ENCODE measurements at regions not wholly inside any gene's neighbourhood (a gene's known extent, or its start where the extent isn't known, plus 50 kb on each side); places are given as distances from the start of the nearest gene placed in this dataset.
"Not testable (repeated sequence)": the region's sequence is repeated elsewhere in the genome, so short reads cannot be mapped to it uniquely, and the experiment has no call there.

DNA sequence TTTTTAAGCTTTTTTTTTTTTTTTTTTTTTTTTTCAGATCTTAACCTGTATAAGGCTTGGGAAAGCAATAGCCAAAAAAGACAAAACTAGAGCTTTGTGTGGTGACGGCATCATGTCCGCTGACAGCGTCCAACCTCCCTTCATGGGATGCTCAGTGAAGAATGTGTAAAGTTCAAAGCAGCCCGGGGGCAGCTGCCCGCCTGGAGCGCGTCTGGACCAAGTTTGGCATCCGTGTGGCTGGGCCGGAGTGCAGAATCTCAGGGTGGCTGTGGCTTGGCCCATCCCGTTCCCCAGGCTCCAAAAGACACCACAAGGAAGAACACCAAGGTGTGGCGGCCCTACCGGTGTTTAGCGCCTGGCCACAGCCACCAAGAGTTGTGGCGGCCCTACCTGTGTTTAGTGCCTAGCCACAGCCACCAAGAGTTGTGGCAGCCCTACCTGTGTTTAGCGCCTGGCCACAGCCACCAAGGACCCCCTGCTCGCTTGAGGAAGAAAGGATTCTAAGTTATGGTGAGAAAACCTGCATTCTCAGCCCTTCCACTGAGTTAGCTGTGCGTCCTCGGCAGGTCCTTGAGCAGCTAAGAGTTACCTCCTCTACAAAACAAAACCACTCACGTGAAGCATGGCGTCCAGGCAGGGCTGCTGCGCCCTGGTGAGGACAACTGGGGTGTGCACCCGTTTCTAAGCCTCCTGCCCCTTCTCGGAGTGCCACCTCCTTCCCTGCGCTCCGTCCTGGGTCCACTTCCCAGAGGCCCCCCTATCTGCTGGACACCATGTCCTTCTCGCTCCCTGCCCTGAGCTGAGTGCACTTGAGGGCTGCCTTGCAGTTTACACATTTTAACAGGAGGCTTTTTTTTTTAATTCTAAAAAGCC, 103.6 kb upstream of the SALL3 start:
- intact Hi-C loops (cut with micrococcal nuclease), result loop anchor here in 1 of 2 donors (5.0 kb wide), 1 partner anchor 766 kb away; no protein-coding TSS in a partner anchor
- ATAC-seq, result no peak
- CTCF ChIA-PET, result no interaction called here

DNA sequence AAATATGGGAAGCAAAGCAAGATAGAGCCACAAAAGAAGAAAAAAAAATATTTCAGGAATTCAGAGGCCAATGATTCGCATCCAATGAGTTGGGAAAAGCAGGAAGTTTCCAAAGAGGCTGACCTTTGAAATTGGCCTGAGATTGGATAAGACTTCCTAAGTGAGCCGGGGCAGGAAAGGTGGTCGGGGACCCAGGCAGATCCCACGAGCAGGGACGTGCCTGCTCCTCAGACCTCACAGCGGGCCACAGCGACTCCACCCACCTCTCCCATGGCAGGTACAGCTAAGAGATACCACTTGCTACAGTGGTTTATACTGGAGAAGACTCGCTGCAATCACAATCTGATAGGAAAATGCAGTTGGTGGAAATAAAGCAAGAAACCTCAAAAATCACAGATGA, 102.8 kb upstream of the SALL3 start:
- Histone ChIP-seq H3K4me3 (ENCODE audit: low read length) (no peak overlapping the region), H3K4me1 (ENCODE audit: control insufficient read depth in 2 of 2, insufficient read depth in 2 of 2, low read length in 2 of 2) (no peaks in the 10 kb centered on the region), H3K9me3 (ENCODE audit: control insufficient read depth in 2 of 3, low read length in 3 of 3) (no peaks in the 10 kb centered on the region), H3K27ac (ENCODE audit: low read depth, low read length) (no peak overlapping the region), H3K36me3 (ENCODE audit: control insufficient read depth in 2 of 3, insufficient read depth in 3 of 3, low read length in 3 of 3) (no peaks in the 10 kb centered on the region), H3K27me3 (ENCODE audit: control insufficient read depth in 2 of 2, insufficient read depth in 2 of 2, low read length in 2 of 2) (no peaks in the 10 kb centered on the region)
- H3K27ac Mint-ChIP-seq, result no peak overlapping the region
- H3K9me3 Mint-ChIP-seq, result peaks cover 0 to 4% (median 0%) of the 10 kb centered on the region in 11 donors
- no peaks in the 10 kb centered on the region for H3K36me3 Mint-ChIP-seq
- intact Hi-C loops (cut with micrococcal nuclease), result loop anchor here in 1 of 2 donors (5.0 kb wide), 1 partner anchor 765 kb away; no protein-coding TSS in a partner anchor
- H3K4me1 Mint-ChIP-seq, result peaks cover 0 to 1% (median 0%) of the 10 kb centered on the region in 7 donors
- no peak for DNase-seq
- no peak for ATAC-seq
- H3K4me3 Mint-ChIP-seq, result no peak overlapping the region
- ChIA-PET CTCF (no interaction called here), POLR2A (no interaction called here)
- peaks cover 4 to 31% (median 19%) of the 10 kb centered on the region in 5 donors for H3K27me3 Mint-ChIP-seq

More for the DNA sequence above, 103.6 kb upstream of the SALL3 start:
- no peak for DNase-seq
- peaks cover 4 to 25% (median 15%) of the 10 kb centered on the region in 5 donors for H3K27me3 Mint-ChIP-seq
- peak overlapping the region in 1 of 9 donors; percentile 65 for H3K27ac Mint-ChIP-seq
- Histone ChIP-seq H3K27ac (ENCODE audit: low read depth, low read length) (no peak overlapping the region), H3K27me3 (ENCODE audit: control insufficient read depth in 2 of 2, insufficient read depth in 2 of 2, low read length in 2 of 2) (no peaks in the 10 kb centered on the region), H3K4me1 (ENCODE audit: control insufficient read depth in 2 of 2, insufficient read depth in 2 of 2, low read length in 2 of 2) (no peaks in the 10 kb centered on the region), H3K4me3 (ENCODE audit: low read length) (no peak overlapping the region), H3K36me3 (ENCODE audit: control insufficient read depth in 2 of 3, insufficient read depth in 3 of 3, low read length in 3 of 3) (no peaks in the 10 kb centered on the region), H3K9me3 (ENCODE audit: control insufficient read depth in 2 of 3, low read length in 3 of 3) (no peaks in the 10 kb centered on the region)
- no peak overlapping the region for H3K4me3 Mint-ChIP-seq
- H3K36me3 Mint-ChIP-seq, result no peaks in the 10 kb centered on the region
- POLR2A ChIA-PET, result no interaction called here
- peaks cover 0 to 1% (median 0%) of the 10 kb centered on the region in 7 donors for H3K4me1 Mint-ChIP-seq
- H3K9me3 Mint-ChIP-seq, result peaks cover 0 to 4% (median 0%) of the 10 kb centered on the region in 11 donors

DNA sequence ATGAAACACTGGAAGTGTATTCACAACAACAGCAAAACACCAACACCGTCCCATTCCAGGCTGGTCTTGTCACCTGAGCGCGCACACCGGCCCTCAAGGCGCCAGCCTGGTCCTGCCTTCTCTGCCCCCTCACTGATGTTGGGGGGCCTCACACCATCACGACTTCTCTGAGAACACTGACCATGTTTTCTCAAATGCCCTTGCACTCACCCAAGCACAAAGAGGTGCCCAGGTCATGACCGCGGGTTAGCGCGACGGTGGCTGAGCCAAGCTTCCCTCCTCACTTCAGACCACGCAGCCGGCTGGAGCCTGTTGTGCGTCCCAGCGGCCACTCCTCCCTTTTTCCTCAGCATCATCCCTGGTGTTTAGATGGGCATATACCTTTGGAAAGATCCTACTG, 101.3 kb upstream of the SALL3 start:
- Mint-ChIP-seq H3K4me1 (peaks cover 0 to 1% (median 0%) of the 10 kb centered on the region in 7 donors), H3K9me3 (peaks cover 0 to 10% (median 0%) of the 10 kb centered on the region in 11 donors), H3K27me3 (peaks cover 2 to 39% (median 19%) of the 10 kb centered on the region in 5 donors), H3K36me3 (peaks cover 0 to 3% (median 0%) of the 10 kb centered on the region in 5 donors), H3K4me3 (no peak overlapping the region), H3K27ac (no peak overlapping the region)
- Histone ChIP-seq H3K36me3 (ENCODE audit: control insufficient read depth in 2 of 3, insufficient read depth in 3 of 3, low read length in 3 of 3) (no peaks in the 10 kb centered on the region), H3K4me3 (ENCODE audit: low read length) (no peak overlapping the region), H3K9me3 (ENCODE audit: control insufficient read depth in 2 of 3, low read length in 3 of 3) (no peaks in the 10 kb centered on the region), H3K27me3 (ENCODE audit: control insufficient read depth in 2 of 2, insufficient read depth in 2 of 2, low read length in 2 of 2) (no peaks in the 10 kb centered on the region), H3K27ac (ENCODE audit: low read depth, low read length) (no peak overlapping the region), H3K4me1 (ENCODE audit: control insufficient read depth in 2 of 2, insufficient read depth in 2 of 2, low read length in 2 of 2) (no peaks in the 10 kb centered on the region)
- CTCF ChIA-PET, result no interaction called here
- POLR2A ChIA-PET, result no interaction called here
- intact Hi-C loops (cut with micrococcal nuclease), result loop anchor here in 1 of 2 donors (5.0 kb wide), 1 partner anchor 764 kb away; no protein-coding TSS in a partner anchor
- DNase-seq (no peak), ATAC-seq (no peak)

DNA sequence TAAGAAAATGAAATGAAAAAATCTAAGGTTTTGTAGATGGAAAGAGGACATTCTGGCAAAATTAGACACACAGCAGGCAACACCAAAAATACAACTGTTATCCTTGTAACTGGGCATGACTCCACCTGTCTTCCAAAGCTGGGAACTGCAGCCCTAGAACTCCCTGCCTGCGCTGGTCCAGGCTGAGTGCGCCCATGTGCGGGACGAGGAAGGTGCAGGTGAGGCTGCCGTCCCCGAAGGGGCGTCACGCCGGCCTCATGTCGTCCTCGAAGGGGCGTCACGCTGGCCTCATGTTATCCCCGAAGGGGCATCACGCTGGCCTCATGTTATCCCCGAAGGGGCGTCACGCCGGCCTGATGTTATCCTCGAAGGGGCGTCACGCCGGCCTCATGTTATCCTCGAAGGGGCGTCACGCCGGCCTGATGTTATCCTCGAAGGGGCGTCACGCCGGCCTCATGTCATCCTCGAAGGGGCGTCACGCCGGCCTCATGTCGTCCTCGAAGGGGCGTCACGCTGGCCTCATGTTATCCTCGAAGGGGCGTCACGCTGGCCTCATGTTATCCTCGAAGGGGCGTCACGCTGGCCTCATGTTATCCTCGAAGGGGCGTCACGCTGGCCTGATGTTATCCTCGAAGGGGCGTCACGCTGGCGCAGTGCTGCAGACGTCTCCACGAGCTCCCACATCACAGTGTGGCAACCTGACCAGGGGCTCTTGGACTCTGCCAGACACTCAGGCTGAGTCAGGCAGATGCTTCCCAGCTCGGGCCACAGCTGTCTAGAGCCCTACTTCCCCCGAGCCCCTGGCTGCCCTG, 100.3 kb upstream of the SALL3 start:
- H3K27ac ChIP-seq (ENCODE audit: low read depth, low read length); H3K4me3 ChIP-seq (ENCODE audit: low read length); H3K4me3 Mint-ChIP-seq; H3K36me3 Mint-ChIP-seq; H3K27me3 ChIP-seq (ENCODE audit: control insufficient read depth in 2 of 2, insufficient read depth in 2 of 2, low read length in 2 of 2); H3K4me1 ChIP-seq (ENCODE audit: control insufficient read depth in 2 of 2, insufficient read depth in 2 of 2, low read length in 2 of 2); H3K36me3 ChIP-seq (ENCODE audit: control insufficient read depth in 2 of 3, insufficient read depth in 3 of 3, low read length in 3 of 3); DNase-seq; POLR2A ChIA-PET; H3K27ac Mint-ChIP-seq; H3K9me3 Mint-ChIP-seq; ATAC-seq; H3K9me3 ChIP-seq (ENCODE audit: control insufficient read depth in 2 of 3, low read length in 3 of 3); CTCF ChIA-PET; H3K4me1 Mint-ChIP-seq: not testable (repeated sequence)
- intact Hi-C loops (cut with micrococcal nuclease), result loop anchor here in 1 of 2 donors (5.0 kb wide), 1 partner anchor 763 kb away; no protein-coding TSS in a partner anchor
- peaks cover 2 to 39% (median 19%) of the 10 kb centered on the region in 5 donors for H3K27me3 Mint-ChIP-seq

DNA sequence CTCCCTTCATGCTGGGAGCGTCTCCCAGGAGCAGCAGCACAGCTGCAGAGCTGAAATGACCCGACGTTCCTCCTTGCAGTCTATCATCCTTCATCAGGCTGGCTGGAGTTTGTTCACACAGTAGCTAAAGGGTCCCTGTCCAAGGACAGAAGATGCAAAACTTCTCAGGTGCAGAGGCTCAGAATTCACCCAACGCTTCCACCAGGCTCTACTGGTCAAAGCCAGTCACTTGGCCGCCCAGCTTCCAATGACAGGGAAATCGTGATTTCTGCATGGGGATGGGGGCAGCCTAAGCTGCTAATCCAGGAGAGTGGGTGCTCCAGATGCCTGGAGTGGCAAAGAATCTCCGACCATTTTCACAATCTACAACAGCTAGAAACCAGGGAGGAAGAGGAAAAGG, 97.0 kb upstream of the SALL3 start:
- Histone ChIP-seq H3K36me3 (ENCODE audit: control insufficient read depth in 2 of 3, insufficient read depth in 3 of 3, low read length in 3 of 3) (no peaks in the 10 kb centered on the region), H3K4me1 (ENCODE audit: control insufficient read depth in 2 of 2, insufficient read depth in 2 of 2, low read length in 2 of 2) (no peaks in the 10 kb centered on the region), H3K4me3 (ENCODE audit: low read length) (no peak overlapping the region), H3K27ac (ENCODE audit: low read depth, low read length) (no peak overlapping the region), H3K9me3 (ENCODE audit: control insufficient read depth in 2 of 3, low read length in 3 of 3) (peaks cover 0 to 13% (median 0%) of the 10 kb centered on the region in 3 experiments), H3K27me3 (ENCODE audit: control insufficient read depth in 2 of 2, insufficient read depth in 2 of 2, low read length in 2 of 2) (no peaks in the 10 kb centered on the region)
- no peaks in the 10 kb centered on the region for H3K4me1 Mint-ChIP-seq
- no peak overlapping the region for H3K27ac Mint-ChIP-seq
- peaks cover 4 to 38% (median 26%) of the 10 kb centered on the region in 11 donors for H3K9me3 Mint-ChIP-seq
- peaks cover 0 to 3% (median 0%) of the 10 kb centered on the region in 5 donors for H3K36me3 Mint-ChIP-seq
- H3K4me3 Mint-ChIP-seq, result no peak overlapping the region
- POLR2A ChIA-PET, result no interaction called here
- ATAC-seq, result no peak
- intact Hi-C loops (cut with micrococcal nuclease), result no loop called here
- no peak for DNase-seq
- CTCF ChIA-PET, result no interaction called here
- peaks cover 0 to 29% (median 10%) of the 10 kb centered on the region in 5 donors for H3K27me3 Mint-ChIP-seq

DNA sequence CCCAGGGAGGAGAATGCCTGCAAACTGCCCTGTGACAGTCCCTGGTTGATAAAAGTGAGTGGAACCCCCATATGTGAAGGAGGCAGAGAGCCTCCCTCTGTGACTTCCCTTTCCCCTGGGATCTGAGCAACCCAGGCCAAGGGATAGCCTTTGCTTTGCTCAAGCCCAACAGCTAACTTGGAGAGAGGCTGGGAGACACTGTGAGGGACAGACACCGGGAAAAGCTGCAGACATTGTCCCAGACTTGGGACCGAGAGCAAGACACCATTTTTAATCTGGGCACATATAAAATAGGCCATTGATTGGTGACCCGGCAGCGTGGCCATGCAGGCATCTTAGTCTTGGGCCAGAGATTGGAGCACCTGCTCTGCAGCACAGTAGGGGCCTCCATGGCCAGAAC, 96.1 kb upstream of the SALL3 start:
- Histone ChIP-seq H3K27ac (ENCODE audit: low read depth, low read length) (no peak overlapping the region), H3K4me1 (ENCODE audit: control insufficient read depth in 2 of 2, insufficient read depth in 2 of 2, low read length in 2 of 2) (no peaks in the 10 kb centered on the region), H3K9me3 (ENCODE audit: control insufficient read depth in 2 of 3, low read length in 3 of 3) (peaks cover 0 to 15% (median 0%) of the 10 kb centered on the region in 3 experiments), H3K27me3 (ENCODE audit: control insufficient read depth in 2 of 2, insufficient read depth in 2 of 2, low read length in 2 of 2) (no peaks in the 10 kb centered on the region), H3K4me3 (ENCODE audit: low read length) (no peak overlapping the region), H3K36me3 (ENCODE audit: control insufficient read depth in 2 of 3, insufficient read depth in 3 of 3, low read length in 3 of 3) (no peaks in the 10 kb centered on the region)
- Mint-ChIP-seq H3K4me1 (no peaks in the 10 kb centered on the region), H3K27ac (no peak overlapping the region), H3K27me3 (peaks cover 0 to 26% (median 10%) of the 10 kb centered on the region in 5 donors), H3K4me3 (no peak overlapping the region), H3K9me3 (peaks cover 8 to 47% (median 31%) of the 10 kb centered on the region in 11 donors), H3K36me3 (peaks cover 0 to 3% (median 0%) of the 10 kb centered on the region in 5 donors)
- ChIA-PET POLR2A (no interaction called here), CTCF (no interaction called here)
- intact Hi-C loops (cut with micrococcal nuclease), result no loop called here
- DNase-seq, result no peak
- ATAC-seq, result no peak
